GM12874 (cell line): ENCODE measurements at regions not wholly inside any gene's neighbourhood (a gene's known extent, or its start where the extent isn't known, plus 50 kb on each side); places are given as distances from the start of the nearest gene placed in this dataset.

ENCODE experiments used
- TF ChIP-seq, protein P1 (sequence below): IDR thresholded peaks from 2 replicates; pipeline ENCODE4 v1.5.1; 2011; ENCODE audit warnings: low read depth, mild to moderate bottlenecking, control low read depth, low read length, moderate library complexity; ENCODE audit not compliant: insufficient read depth

DNA sequence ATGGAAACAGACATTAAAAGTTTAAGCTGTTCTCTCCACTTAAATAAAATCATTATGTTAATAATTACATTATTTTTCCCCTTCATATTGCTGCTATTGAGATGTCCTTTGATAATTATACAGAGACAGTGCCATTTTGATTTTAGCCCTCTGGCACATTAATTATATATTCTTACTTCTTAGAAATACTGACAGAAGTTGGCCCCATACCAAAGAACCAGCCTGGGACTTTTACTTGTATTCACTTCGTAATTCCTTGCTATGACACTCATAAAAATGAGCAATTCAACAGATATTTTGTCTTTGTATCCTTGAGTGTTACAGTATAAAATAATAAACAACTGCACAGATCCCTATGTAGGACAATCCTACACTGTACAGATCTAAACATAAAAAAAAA is 743.7 kb downstream of the TBC1D32 start:
- TF ChIP-seq, protein P1, sequence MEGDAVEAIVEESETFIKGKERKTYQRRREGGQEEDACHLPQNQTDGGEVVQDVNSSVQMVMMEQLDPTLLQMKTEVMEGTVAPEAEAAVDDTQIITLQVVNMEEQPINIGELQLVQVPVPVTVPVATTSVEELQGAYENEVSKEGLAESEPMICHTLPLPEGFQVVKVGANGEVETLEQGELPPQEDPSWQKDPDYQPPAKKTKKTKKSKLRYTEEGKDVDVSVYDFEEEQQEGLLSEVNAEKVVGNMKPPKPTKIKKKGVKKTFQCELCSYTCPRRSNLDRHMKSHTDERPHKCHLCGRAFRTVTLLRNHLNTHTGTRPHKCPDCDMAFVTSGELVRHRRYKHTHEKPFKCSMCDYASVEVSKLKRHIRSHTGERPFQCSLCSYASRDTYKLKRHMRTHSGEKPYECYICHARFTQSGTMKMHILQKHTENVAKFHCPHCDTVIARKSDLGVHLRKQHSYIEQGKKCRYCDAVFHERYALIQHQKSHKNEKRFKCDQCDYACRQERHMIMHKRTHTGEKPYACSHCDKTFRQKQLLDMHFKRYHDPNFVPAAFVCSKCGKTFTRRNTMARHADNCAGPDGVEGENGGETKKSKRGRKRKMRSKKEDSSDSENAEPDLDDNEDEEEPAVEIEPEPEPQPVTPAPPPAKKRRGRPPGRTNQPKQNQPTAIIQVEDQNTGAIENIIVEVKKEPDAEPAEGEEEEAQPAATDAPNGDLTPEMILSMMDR, result no peak

DNA sequence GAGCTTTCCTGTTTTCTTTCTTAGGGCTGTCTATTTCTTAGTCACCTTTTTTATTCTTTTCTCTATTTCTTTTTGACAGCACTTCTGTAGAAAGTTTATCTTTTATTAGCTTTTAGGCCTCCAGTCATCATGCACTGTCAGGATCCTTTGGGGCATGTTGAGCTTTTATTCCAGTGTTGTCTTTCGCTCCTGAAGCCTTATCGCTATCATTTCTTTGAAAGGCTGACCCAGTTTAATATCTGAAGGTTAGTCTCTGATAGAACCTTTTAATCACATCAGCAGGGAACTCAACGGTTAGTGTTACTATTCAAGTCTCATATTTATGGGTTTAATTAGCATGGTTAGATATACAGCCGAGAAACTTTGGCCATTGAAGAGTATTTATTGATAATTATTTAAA is 745.9 kb downstream of the TBC1D32 start:
- TF ChIP-seq, protein P1, result no peak

DNA sequence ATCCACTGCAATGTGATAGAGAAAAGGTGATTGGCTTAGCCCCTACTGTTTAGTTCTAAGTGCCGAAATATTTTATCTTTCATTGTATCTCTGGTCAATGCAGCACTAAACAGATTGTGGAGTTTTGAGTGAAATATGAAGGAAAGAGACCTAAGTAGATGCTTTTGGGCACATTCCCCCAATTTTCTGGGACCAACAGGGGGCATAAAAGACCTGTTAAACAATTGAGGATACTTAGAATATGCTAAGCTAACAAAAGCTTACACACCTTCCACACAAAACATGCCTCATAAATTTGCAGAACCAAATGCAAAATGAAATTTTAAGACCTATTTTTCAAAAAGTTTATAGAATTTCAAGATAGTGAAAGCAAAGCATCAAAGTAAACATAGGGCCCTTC is 746.9 kb downstream of the TBC1D32 start:
- TF ChIP-seq, protein P1, result no peak

DNA sequence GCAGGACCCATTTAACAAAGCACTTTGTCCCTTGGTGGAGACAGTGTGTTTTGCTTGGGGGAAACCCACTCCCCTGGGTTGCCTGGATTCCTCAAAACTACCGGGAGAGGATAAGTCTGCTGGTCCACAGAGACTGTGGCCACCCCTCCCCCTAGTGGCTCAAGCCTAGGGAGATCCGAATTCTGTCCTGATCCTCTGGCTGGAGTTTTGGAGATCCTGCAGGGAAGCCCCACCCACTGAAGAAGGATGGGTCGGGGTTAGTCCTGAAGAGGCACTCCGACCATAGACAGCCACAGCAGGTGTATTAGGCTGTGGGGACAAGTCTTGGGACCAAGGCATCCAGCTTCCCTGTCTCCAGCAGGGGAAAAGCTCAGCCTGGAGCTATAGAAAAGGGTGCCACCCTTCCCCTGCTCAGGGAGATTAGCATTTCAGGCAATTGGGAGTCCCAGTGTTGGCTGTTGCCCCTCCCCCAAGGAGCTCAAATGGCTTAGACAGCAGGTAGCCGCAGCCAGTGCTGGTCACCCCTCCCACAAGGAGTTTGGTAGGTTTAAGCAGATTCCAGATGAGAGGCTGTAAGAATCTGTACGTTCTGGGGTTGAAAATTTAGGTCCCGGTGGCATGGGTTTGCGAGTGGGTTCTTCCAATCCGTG is 750.0 kb downstream of the TBC1D32 start:
- TF ChIP-seq, protein P1, result no peak

DNA sequence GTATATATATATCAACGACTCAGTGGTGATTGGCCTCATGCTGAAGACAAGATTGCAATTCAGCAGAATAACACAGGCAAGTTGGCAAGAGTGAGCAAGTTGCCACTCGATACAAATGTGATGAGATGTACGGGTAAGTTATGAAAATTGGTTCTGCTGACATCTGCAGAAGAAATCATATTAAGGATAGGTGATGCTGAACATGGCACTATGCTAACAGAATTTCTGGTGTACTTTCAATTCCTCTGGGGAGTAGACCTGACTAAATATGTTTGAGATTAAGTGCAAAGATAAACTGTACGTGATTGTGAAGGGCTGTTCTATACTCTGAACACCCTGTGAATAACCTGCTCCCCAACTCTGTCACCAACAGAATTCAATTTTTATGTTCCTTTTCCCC is 758.2 kb downstream of the TBC1D32 start:
- TF ChIP-seq, protein P1, result no peak

DNA sequence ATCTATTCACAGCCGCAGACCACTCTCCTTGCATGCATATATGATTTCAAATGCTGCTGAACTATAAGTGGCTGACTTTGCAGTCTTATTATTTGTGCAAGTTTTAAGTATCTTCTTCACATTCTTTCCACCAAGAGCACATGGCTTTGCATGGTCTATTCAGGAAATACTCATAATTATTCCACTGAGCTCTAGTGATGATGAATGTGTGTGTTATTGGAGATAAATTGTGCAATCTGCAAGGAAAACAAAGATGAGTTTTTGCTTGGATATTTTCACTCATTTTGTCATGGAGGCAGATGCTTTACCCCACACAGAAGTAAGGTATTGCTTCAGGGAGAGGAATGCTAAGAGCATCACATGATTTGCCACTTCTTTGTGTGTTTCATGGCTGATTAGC is 764.6 kb downstream of the TBC1D32 start:
- TF ChIP-seq, protein P1, result no peak

DNA sequence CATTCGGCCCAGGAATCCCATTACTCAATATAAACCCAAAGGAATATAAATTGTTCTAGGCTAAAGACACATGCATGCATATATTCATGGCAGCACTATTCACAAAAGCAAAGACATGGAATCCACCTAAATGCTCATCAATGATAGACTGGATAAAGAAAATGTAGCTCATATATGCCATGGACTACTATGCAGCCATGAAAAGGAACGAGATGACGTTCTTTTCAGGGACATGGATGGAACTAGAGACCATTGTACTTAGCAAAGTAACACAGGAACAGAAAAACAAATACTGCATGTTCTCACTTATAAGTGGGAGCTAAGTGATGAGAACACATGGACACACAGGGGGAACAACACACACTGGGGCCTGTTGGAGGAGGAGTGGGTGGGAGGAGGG is 769.5 kb downstream of the TBC1D32 start:
- TF ChIP-seq, protein P1, result no peak
